Breast epithelium (tissue), 3 donors: ENCODE measurements at regions not wholly inside any gene's neighbourhood (a gene's known extent, or its start where the extent isn't known, plus 50 kb on each side); places are given as distances from the start of the nearest gene placed in this dataset.

ENCODE experiments used
- POLR2AphosphoS5 ChIP-seq, 3 donors: sonication (generic); formaldehyde crosslinking; IDR thresholded peaks; one replicate each; pipeline ENCODE4 v1.6.1; 2017; ENCODE audit warnings: antibody characterized with exemption in 3 of 3
- TF ChIP-seq, protein P1 (sequence below), 3 donors: fragments of 450-650 bp; IDR thresholded peaks; one replicate each; pipeline ENCODE4 v1.5.1; 2016 to 2017; ENCODE audit warnings: antibody characterized with exemption in 3 of 3, mild to moderate bottlenecking in 3 of 3, moderate library complexity in 3 of 3

DNA sequence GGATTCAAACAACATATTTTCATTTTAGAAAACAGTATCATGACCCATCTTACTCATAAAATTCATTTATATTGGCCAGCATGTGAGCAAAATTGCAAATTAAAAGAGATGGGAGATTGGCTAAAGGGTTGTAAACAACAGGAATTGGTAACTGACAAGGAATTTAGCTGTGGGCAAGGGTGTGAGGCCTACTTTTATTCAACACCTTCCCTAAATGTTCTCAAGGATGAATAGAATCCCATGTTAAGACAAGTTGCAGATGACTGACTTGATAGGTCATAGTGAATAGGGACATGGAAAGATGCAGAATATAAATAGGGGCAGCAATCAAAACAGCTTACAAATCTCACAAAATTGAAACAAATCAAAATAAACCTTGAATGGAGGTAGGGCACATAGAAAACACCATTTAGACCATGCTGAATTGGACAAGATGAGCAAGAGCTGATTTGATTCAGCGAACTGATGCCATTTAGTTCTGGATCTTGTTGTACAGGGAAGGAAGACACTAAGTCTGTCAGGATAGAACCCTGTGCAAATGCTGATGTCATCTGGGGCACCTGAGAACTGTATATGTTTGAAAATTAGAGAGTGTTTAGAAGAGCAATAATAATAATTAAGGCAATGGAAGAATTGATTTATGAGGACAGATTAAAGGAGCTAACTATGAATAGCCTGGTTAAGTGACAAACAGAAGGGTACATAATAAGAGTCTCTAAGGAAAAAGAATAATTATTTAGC lies 509.7 kb downstream of the ZEB2 start:
- TF ChIP-seq, protein P1, sequence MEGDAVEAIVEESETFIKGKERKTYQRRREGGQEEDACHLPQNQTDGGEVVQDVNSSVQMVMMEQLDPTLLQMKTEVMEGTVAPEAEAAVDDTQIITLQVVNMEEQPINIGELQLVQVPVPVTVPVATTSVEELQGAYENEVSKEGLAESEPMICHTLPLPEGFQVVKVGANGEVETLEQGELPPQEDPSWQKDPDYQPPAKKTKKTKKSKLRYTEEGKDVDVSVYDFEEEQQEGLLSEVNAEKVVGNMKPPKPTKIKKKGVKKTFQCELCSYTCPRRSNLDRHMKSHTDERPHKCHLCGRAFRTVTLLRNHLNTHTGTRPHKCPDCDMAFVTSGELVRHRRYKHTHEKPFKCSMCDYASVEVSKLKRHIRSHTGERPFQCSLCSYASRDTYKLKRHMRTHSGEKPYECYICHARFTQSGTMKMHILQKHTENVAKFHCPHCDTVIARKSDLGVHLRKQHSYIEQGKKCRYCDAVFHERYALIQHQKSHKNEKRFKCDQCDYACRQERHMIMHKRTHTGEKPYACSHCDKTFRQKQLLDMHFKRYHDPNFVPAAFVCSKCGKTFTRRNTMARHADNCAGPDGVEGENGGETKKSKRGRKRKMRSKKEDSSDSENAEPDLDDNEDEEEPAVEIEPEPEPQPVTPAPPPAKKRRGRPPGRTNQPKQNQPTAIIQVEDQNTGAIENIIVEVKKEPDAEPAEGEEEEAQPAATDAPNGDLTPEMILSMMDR (IDR thresholded peaks at IDR 0.05), result no peak
- TF ChIP-seq POLR2AphosphoS5 (IDR thresholded peaks at IDR 0.05), result no peak
